ENCODE measurements at regions not wholly inside any gene's neighbourhood (a gene's known extent, or its start where the extent isn't known, plus 50 kb on each side); places are given as distances from the start of the nearest gene placed in this dataset.
"Not testable (repeated sequence)": the region's sequence is repeated elsewhere in the genome, so short reads cannot be mapped to it uniquely, and the experiment has no call there.

DNA sequence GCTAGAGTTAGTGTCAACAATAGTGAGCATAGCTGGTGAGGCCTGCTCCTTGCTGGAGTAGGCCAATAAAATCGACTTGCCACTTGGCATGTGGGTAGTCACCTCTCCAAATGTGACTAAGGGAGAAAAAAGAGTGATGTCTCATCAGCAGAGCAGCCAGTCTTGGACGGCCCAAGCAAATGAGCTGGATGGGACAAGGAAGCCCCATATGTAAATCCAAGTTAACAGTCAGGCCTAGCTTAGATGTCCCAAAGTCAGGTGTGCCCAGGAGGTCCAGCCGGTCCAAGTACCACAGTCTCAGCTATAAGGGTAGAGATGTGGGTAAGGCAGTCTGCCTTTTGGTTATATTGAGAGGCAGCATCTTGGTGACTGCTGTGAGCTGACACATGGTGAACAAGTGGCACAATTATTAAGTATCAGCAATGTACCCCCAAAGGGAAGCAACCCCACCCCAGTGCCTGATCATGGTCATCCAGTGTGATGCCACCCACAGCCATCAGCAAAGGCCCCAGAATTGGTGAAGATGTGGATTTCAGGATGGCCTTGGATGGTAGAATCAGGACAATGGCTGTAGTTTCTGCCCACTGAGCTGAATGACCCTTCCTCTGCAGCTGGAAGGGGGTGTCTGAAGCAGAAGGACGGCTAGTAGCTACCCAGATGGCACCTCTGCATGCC, 83.4 kb downstream of the TNFRSF13B start:
- FAIRE-seq (no peak), DNase-seq (ENCODE audit: low spot score in 2 of 2) (no peak)

DNA sequence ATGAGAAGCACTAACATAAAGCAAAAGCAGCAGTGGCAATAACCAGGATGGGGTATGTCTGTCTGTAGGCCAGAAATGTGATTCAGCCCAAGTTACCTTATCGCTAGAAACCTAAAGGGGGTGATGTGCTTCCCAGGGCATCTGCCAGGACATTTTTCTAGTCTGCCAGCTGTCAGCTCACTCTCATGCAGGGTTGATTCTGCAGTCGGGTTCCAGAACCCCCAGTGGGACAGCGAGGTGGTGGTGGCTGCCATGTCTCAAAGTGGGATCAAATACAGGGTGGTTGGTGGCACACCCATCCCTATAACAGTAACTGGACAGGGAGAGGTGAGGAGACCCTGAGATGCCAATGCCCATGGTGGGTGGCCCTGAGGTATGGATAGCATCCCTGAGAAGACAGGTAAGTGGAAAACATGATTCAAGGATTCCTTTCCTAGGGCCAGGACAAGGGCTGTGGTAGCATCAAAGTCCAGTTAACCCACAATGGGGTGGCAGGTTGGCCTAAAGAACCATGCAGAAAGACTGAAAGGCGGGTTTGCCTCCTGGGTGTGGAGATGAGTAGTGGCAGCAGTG, 84.3 kb downstream of the TNFRSF13B start:
- no peak for DNase-seq (ENCODE audit: low spot score in 2 of 2)
- no peak for FAIRE-seq

DNA sequence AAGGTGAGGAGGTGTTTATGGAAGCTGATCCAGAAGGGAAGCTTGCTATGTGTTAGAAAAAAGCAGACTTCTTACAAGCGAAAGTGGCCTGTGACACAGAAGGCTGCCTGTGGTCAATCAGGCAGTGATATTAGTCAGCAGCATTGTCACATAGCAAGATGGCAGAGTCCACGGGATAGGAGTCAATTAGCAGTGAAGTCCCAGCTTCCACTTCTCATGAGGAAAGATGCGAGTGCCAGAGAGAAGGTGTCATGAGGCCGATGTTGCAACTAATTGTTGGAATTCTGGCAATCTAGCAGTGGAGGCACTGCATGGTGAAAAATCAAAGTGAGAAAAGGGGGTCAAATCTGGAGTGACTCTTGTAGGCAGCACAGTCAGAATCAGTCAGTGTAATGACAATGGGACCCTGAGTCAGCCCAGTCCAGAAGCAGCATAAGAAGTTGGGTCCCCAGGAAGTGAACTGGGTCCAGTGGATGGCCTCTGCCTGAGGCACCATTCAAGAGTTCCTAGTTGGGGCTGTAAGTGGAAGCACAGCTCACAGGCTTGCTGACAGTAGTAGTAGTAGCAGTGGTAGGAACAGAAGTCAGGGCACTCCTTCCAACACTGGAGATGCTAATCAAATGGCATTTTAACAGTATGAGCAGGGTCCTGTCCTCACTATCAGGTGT, 85.1 kb downstream of the TNFRSF13B start:
- no peak for DNase-seq (ENCODE audit: low spot score in 2 of 2)
- no peak for FAIRE-seq

DNA sequence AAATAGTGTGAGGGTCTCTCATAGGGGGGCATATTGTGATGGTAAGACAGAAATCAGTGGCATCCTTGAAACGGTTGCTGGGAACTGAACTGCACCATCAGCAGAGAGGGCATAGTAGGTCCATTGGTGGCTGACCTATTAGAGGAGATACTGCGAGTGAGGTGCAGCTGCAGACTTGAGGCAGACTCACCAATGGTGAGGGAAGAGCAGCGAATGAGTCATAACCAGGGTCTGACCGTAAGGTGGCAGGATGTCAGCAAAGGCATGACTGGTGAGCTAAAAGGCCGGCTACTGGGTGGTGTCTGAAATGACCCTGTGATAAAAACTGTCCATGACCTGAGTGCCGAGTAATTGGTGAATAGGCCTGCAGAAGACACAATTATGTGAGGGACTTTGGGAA, 86.7 kb downstream of the TNFRSF13B start:
- not testable (repeated sequence) for FAIRE-seq; DNase-seq (ENCODE audit: low spot score in 2 of 2)

DNA sequence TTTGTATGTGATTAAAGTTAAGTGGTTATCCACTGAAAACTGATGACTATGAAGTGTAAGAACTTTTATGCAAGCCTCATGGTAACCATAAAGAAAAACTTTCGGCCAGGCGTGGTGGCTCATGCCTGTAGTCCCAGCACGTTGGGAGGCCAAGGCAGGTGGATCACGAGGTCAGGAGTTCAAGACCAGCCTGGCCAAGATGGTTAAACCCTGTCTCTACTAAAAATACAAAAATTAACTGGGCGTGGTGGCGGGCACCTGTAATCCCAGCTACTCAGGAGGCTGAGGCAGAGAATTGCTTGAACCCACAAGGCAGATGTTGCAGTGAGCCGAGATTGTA, 89.0 kb downstream of the TNFRSF13B start:
- FAIRE-seq; DNase-seq (ENCODE audit: low spot score in 2 of 2): not testable (repeated sequence)

DNA sequence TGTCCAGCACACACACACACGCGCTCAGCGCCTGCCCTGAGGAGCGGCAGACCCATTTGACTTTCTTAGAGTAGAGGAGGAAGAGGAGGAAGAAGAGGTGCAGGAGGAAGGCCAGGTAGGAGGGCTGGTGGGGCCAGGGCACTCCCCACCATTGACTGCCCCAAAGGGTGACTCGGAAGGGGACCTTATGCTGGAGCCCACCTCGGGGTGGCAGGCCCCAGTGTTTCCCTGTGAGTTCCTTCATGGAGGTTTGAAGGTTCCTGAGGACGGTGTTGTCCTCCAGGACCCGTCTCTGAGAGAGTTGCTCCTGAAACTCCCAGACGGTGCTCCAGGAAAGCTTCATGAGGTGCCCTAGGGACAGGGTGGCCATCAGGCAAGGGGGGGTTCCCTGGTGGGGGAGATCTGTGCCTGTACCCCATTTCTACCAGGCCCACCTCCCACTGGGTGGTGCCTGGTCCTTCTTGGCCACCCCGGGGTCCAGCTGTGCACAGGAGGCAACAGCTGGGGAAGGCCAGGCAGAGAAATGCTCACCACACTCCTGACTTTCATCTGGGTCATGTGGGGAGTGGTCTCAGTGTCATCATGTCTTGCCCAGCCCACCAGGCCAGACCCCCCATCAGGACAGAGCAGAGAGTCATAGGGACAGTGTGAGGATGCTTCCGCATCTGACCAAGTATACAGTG, 89.5 kb downstream of the TNFRSF13B start:
- FAIRE-seq (no peak), DNase-seq (ENCODE audit: low spot score in 2 of 2) (no peak)

DNA sequence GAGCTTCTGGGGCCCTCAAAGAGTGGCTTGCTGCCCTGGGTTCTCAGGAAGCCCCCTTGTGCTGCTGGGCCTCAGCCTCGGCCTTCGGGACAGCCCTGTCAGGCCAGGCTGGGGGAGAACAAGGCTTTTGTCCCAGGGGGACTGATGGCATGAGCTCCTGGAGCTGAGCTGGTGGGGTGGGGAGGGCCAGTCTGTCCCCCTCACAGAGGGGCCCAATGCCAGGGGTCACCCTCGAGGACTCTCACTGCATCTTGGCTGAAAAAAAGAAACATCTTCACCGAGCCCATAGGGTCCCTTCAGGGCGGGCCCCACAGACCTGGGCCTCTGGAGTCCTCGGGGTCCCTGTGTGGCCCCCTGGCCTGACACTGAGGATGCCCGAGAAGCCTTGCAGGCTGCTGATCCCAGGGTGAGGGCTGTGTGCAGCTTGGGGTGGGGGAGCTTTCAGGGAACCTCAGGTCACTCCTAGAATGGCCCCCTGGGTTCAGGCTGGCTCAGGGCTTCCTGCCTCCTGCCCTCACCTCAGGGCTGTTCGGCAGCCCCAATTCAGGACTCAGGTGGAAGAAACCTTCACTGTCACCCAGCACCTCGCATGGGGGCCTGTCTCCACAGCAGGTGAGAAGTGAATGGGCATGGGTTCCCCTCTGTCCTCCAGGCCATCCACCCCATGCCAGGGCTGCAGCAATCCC, 90.5 kb downstream of the TNFRSF13B start:
- DNase-seq (ENCODE audit: low spot score in 2 of 2) (no peak), FAIRE-seq (no peak)

DNA sequence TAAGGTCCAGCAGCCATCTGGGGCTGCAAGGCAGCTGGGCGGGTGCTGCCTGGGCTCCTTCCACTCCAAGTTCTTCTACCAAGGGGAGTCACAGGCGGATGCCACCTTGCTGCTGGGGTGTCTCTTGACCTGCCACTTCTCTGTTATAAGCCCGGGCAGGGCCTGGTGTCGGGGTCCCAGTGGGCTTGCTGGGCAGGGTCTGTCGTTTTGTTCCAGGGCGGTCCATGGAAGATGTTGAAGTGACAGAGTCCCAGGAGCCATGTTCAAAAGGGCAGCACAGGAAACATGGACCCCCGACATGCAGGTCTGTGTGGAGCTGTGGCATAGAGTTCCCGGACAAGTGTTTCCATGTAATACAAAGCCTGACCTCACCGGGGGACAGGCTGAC, 91.1 kb downstream of the TNFRSF13B start:
- FAIRE-seq (no peak), DNase-seq (ENCODE audit: low spot score in 2 of 2) (no peak)

DNA sequence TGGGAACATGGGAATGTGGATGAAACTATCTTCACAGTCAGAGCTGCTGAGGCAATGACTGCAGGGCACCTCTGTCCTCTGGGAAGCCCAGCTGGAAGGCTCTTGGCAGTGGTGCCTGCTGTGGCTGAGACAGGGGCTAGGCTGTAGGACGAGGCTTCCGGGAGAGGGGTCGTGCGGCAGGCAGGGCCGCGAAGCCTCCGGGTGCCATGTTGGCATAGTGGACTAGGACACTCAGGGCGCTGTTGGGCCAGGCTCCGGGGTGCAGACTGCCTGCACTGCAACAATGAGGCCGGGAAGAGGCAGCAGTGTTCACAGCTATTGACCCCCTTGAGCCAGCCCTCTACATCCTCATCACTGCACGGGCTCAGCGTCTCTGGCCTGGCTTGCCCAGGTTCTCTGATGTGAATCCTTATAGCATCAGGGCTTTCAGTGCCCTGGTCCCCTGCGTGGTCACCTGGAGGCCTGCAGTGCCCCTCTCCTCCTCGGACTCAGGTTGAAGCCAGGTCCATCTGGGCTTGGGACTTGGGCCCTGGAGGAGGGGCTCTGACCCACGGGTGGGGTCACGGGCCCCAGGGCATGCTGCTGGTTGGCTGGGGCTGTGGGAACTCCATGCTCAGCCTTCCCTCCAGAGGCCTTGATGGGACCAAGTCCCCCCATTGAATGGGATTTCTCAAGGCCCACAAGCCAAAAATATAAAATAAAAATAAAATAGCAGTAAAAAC, 91.6 kb downstream of the TNFRSF13B start:
- no peak for DNase-seq (ENCODE audit: low spot score in 2 of 2)
- no peak for FAIRE-seq

DNA sequence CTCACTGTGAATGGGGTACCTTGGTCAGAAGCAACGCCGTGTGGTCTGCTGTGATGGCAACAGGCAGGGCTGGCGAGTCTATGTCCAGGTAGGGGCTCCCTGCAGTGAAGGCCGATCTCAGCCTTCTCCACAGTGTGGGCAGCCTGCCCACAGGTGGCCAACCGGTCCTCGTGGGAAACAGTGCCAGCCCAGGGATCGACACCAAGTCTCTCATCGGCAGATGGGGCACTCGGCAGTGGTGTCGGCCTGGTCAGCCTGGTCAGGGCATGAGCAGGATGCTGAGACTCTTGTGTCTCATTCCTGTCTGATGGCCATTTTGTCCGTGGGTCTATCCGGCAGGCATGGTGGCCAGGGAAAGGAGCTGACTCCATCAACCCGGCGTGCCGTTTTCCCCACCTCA, 92.2 kb downstream of the TNFRSF13B start:
- no peak for FAIRE-seq
- DNase-seq (ENCODE audit: low spot score in 2 of 2), result no peak

DNA sequence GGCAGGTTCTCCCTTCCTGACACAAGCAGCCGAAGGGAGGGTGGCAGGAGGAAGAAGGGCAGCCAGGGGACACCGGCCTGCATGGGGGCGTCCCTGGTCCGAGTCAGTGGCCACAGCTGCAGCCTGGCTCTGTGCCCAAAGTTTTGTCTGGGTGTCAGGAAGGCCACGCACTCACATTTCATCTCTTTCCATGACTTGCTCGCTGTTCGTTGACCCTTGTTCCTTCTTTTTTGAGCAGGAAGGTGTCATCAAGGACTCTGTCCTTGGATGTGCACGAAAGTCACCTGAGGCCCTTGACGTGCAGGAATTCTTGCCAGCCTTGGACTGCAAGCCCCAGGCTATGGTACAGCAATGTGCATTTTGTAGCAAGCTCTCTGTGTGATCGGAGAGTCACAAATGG, 93.3 kb downstream of the TNFRSF13B start:
- DNase-seq (ENCODE audit: low spot score in 2 of 2) (no peak), FAIRE-seq (no peak)

DNA sequence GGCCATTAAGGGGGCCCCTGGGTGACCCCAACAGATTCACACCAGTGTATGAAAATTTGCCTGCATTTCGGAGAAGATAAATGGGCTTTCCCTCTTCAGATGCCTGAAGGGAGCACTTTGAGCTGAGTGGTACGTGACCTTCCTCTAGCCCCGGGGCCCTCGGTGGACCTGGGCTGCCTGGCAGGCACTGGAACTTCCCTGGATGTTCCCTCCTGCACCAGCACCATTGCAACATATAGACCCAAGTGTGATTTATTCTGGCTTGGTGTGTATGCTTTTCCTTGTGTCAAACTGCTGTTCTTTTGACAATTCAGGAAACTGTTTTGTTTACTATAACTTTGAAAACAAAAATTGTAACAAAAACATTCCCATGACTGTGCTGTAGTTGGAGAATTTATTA, 93.8 kb downstream of the TNFRSF13B start:
- DNase-seq (ENCODE audit: low spot score in 2 of 2) (no peak), FAIRE-seq (no peak)

DNA sequence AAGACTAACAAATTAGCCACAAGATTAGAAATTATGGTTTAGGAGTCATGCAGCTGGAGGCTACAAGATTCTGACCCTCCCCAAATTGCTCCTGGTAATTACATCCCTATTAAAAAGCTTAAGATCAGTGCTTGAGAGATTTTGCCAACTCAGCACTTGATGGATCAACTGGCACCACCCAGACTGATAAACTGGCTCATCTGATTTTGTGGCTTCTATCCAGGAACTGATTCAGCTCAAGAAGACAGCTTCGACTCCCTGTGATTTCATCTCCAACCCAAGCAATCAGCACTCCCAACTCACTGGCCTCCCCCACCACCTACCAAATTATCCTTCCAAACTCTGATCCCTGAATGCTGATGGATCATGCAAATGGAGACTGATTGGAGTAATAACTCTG, 94.8 kb downstream of the TNFRSF13B start:
- DNase-seq (ENCODE audit: low spot score in 2 of 2), result no peak

DNA sequence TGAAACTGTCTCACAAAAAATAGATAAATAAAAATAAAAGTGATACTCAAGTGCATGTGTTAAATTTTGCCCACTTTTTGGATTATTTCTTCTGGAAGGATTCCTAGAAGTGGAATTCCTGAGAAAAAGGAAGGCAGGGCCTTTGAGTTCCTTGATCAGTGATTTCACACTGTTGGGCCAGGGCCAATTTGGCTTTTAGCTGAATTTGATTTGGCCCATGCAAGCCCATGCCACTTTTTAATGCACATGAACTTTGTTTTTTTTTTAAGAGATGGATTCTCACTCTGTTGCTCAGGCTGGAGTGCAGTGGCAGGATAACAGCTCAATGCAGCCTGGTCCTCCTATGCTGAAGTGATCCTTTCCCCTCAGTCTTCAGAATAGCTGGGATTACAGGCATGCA, 96.3 kb downstream of the TNFRSF13B start:
- FAIRE-seq (no peak), DNase-seq (ENCODE audit: low spot score in 2 of 2) (no peak)

More for the DNA sequence above, 94.8 kb downstream of the TNFRSF13B start:
- FAIRE-seq, result no peak

DNA sequence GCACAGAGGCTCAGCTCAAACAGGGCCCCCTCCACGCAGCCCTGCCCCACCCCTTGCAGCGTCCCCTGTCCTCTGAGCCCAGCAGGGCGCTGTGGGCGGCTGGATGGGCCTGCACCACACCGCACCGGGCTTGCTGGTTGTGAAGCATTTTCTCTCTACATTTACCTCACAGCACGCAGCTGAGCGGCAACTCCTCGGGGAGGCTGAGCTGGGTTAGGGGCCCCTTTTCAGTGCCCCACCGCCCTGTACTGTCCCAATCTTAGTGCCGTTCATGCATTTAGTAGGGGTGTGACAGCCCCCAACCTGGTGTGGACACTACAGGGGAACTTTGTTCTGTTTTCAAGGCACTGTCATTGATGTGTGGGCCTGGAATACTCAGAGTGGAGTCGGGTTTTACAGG, 97.7 kb downstream of the TNFRSF13B start:
- not testable (repeated sequence) for DNase-seq (ENCODE audit: low spot score in 2 of 2); FAIRE-seq

DNA sequence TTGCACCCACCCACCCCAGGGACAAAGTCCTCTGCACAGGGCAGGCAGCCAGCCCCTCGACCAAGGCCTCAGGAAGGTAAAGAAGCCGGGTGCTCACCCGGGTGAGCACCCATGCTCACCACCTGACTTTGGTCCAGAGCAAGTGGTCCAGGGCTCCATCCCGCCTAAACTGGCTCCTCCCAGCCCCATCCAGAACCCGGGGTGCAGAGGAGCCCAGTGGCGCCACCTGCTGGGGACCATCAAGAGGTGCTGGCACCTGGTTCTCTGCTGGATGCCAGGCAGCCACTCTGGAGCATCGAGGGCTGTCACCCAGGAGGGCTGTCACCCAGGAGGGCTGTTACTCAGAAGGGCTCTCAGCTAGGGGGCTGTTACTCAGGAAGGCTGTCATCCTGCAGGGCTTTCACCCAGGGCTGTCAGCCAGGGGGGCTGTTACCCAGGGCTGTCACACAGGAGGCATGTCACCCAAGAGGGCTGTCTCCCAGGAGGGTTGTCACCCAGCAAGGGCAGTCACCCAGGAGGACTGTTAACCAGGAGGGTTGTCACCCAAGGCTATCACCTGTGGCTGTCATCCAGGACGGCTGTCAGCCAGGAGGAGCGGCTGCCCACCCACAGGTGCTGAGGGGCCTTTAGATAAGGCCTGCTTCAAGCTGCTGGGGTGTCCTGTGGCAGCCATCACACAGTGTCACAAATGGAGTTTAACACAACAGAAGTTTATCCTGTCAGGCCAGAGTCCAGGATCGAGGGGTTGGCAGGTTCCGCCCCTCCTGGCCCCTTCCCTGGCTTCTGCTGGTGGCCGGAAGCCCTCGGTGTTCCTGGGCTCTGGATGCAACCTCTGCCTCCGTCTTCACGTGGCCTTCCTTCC, 98.5 kb downstream of the TNFRSF13B start:
- FAIRE-seq, result no peak
- DNase-seq (ENCODE audit: low spot score in 2 of 2), result peak in 1 of 2 donors; percentile 40

DNA sequence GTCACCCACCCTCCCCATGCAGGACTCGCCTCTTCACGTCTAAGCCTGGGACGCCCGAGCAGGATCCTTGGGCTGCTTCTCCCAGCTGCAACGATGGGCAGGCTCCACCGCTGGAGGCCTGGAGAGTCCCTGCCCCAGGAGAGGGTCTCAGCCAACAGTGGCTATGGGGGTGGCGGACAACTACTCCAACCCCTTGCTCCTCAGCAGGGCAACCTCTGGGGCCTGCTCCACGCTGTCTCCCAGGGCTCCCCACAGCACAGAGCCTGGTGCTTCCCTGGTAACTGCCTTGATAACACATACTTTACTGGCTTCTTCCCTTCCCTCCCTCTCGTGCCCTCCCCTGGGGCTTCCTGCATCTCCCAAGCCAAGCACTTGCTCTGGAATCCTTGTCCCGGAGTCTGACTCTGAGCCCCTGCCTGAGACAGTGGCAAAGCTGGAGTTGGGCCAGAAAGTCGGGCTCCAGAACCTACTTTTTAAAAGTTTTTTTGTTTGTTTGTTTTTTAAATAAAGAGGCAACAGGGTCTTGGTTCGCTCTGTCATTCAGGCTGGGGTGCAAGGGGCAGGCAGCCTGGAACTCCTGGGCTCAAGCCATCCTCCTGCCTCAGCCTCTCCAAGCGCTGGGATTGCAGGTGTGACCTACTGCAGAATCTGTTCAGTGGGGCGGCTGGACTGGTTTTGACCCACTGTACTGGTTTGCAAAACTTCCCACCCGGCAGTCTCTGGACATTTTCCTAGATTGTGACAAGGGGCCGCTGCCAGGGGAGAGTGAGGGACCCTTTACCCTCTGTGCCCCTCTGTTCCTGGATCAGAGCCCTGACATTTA, 99.4 kb downstream of the TNFRSF13B start:
- FAIRE-seq (no peak), DNase-seq (ENCODE audit: low spot score in 2 of 2) (no peak)

DNA sequence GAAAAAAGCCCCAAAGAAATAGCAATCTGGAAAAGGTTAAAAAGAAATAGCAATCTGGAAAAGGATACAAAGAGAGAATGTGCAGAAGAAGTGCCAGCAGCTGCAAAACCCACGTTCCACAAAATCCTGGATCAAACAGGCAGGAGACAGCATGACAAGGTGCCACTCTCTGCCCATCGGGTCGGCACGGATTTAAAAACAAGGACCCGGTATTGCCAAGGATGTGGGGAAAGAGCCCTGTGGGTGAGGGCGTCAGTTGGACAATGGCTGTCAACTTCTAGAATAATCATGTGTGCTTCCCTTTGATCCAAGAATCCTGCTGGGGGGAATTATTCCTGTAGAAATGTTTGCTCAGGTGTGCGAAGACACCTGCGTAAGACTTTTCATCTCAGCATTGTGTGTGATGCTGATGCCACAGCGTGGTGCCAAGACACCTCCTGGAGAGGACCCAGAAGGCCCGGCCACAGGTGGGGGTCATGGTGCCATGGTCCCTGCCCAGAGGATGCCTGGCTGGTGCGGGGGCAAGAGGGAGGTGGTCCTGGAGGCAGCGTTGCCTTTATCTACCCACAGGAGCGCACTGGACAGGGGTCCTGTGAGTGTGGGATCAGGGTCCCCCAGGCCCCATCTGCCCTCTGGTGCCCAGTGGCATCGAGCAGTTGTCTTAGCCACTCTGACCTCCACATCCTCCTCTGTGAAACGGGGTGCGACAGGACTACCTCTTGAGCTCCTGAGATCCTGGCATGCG, 100.3 kb downstream of the TNFRSF13B start:
- FAIRE-seq; DNase-seq (ENCODE audit: low spot score in 2 of 2): not testable (repeated sequence)
